NT2/D1 (cell line): ENCODE measurements at regions not wholly inside any gene's neighbourhood (a gene's known extent, or its start where the extent isn't known, plus 50 kb on each side); places are given as distances from the start of the nearest gene placed in this dataset.

Source experiments
- YY1 ChIP-seq: IDR thresholded peaks from 2 replicates; pipeline ENCODE4 v1.6.1; 2011; ENCODE audit not compliant: insufficient read length, insufficient read depth
- ZNF274 ChIP-seq: IDR thresholded peaks from 2 replicates; pipeline ENCODE4 v1.6.1; 2011; ENCODE audit warnings: mild to moderate bottlenecking, low read depth, low read length

- TF ChIP-seq ZNF274 (no peak), YY1 (no peak)
These were observed 206.0 kb downstream of the SNAPC1 start for GRCh38 chr14:61968207-61968606.
